Spleen (tissue), 7 donors: ENCODE measurements at regions not wholly inside any gene's neighbourhood (a gene's known extent, or its start where the extent isn't known, plus 50 kb on each side); places are given as distances from the start of the nearest gene placed in this dataset.

ENCODE experiments used
- CTCF ChIP-seq, 11 experiments: fragments of 200-600 bp in 7 of 11; fragments of 450-650 bp in 4 of 11; sonication (generic) in 4 of 11; IDR thresholded peaks in 8 of 11; conservative IDR thresholded peaks in 3 of 11; 1 replicate in 7 of 11; 2 replicates in 4 of 11; pipeline versions ENCODE4 v1.4.0 to v1.8.0; 2016 to 2021; ENCODE audit warnings: antibody characterized with exemption in 11 of 11, inconsistent platforms in 4 of 11, mild to moderate bottlenecking in 1 of 11
- POLR2AphosphoS5 ChIP-seq, 3 donors: sonication (generic); formaldehyde crosslinking; IDR thresholded peaks; one replicate each; pipeline ENCODE4 v1.5.1; 2017; ENCODE audit warnings: antibody characterized with exemption in 3 of 3
- donor health status: DM: no; HTN: no; CAD: no; lungs with moderate emphysema.
- donor health status: DM: no; HTN: no; CAD: no.
- donor health status: DM: no; HTN: no; CAD: no.

GRCh38 chr3:101133652-101134051 is 140.4 kb upstream of the ABI3BP start:
- TF ChIP-seq CTCF (IDR thresholded peaks at IDR 0.05 in 8 of 11, conservative IDR thresholded peaks at IDR 0.05 in 3 of 11) (no peak), POLR2AphosphoS5 (IDR thresholded peaks at IDR 0.05) (no peak)
